PFSK-1 (cell line): ENCODE measurements at regions not wholly inside any gene's neighbourhood (a gene's known extent, or its start where the extent isn't known, plus 50 kb on each side); places are given as distances from the start of the nearest gene placed in this dataset.

Experiments used
- REST ChIP-seq, 2 experiments: IDR thresholded peaks; 2 replicates each; pipeline versions ENCODE4 v1.6.1 to v1.8.0; 2011 to 2012; ENCODE audit warnings: low read depth in 2 of 2, low read length in 2 of 2, control low read depth in 1 of 2, inconsistent platforms in 1 of 2, mild to moderate bottlenecking in 1 of 2, moderate library complexity in 1 of 2; ENCODE audit not compliant: insufficient read depth in 1 of 2
- TAF1 ChIP-seq: IDR thresholded peaks from 2 replicates; pipeline ENCODE4 v1.6.1; 2012; ENCODE audit warnings: low read length, control low read depth, borderline replicate concordance; ENCODE audit not compliant: insufficient read depth

GRCh38 chr2:138276339-138276738, 225.2 kb upstream of the SPOPL start:
- TF ChIP-seq REST (IDR thresholded peaks at IDR 0.05; ENCODE audit: insufficient read depth in 1 of 2, low read depth in 2 of 2, low read length in 2 of 2) = no peak
- no peak for TF ChIP-seq TAF1
